ENCODE measurements at regions not wholly inside any gene's neighbourhood (a gene's known extent, or its start where the extent isn't known, plus 50 kb on each side); places are given as distances from the start of the nearest gene placed in this dataset.

DNA sequence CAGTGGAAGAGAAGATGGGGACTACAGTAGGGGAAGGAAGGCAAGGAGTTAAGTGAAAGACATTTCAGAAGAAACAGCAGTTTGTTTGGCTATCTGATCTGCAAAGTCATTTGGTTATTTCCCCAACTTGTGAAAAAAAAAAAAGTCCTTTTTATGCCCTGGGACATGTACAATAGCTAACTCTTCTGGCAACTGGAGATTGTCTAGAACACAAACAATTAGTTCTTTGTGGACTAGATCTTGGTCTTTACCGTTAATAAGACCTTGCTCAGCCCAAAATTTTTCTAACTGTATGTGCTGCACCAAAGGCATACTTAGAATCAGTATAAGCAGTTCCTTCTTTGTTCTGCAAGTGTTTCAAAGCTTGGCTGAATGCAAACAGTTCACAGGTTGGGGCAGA lies 103.5 kb upstream of the NECTIN3 start:
- TF ChIP-seq CTCF (IDR thresholded peaks at IDR 0.05; ENCODE audit: insufficient read depth, low read depth, low read length, missing control alignments), result no peak
- no peak for DNase-seq (ENCODE audit: low read depth)
- H3K4me3 ChIP-seq (ENCODE audit: low read depth, low read length), result no peak overlapping the region

- DNase-seq (ENCODE audit: low read depth), result no peak
- TF ChIP-seq CTCF (IDR thresholded peaks at IDR 0.05; ENCODE audit: insufficient read depth, low read depth, low read length, missing control alignments), result no peak
- no peak overlapping the region for H3K4me3 ChIP-seq (ENCODE audit: low read depth, low read length)
Measured at GRCh38 chr3:110969229-110970211, 102.1 kb upstream of the NECTIN3 start.

GRCh38 chr3:110971010-110971601 lies 100.5 kb upstream of the NECTIN3 start:
- no peak overlapping the region for H3K4me3 ChIP-seq (ENCODE audit: low read depth, low read length)
- no peak for TF ChIP-seq CTCF (IDR thresholded peaks at IDR 0.05; ENCODE audit: insufficient read depth, low read depth, low read length, missing control alignments)
- DNase-seq (ENCODE audit: low read depth), result no peak

DNA sequence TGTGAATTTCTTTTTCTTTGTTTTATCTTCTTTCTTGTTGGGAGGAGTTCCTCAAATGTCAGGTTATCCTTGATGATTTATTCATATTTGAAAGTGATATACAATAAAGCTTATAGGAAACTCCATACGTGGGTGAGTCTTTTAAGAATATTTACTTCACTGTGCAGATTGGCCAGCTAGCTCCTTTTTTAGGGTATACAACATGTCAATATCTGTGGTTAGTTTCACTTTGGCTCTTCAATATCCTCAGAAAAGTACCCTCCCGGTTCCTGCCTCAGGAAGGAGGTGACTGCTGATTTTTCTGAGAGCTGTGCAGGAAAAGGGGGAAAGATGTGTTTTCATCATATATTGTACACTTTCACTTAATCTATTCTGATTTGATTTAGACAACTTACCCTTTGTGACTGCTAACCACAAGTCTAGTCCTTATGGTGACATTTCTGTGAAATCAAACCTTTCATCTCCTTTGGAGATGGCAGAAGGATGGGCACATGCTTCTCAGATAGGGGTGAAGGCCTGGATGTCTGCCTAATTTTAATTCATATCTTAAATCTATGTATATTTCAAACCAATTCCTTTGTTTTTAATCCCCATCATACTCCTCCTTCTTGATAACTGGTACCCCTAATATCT lies 98.2 kb upstream of the NECTIN3 start:
- no peak for DNase-seq (ENCODE audit: low read depth)
- H3K4me3 ChIP-seq (ENCODE audit: low read depth, low read length), result no peak overlapping the region
- no peak for TF ChIP-seq CTCF (IDR thresholded peaks at IDR 0.05; ENCODE audit: insufficient read depth, low read depth, low read length, missing control alignments)

GRCh38 chr3:110974902-110975301 lies 96.7 kb upstream of the NECTIN3 start:
- DNase-seq (ENCODE audit: low read depth), result no peak
- H3K4me3 ChIP-seq (ENCODE audit: low read depth, low read length), result no peak overlapping the region
- TF ChIP-seq CTCF (IDR thresholded peaks at IDR 0.05; ENCODE audit: insufficient read depth, low read depth, low read length, missing control alignments), result no peak

DNA sequence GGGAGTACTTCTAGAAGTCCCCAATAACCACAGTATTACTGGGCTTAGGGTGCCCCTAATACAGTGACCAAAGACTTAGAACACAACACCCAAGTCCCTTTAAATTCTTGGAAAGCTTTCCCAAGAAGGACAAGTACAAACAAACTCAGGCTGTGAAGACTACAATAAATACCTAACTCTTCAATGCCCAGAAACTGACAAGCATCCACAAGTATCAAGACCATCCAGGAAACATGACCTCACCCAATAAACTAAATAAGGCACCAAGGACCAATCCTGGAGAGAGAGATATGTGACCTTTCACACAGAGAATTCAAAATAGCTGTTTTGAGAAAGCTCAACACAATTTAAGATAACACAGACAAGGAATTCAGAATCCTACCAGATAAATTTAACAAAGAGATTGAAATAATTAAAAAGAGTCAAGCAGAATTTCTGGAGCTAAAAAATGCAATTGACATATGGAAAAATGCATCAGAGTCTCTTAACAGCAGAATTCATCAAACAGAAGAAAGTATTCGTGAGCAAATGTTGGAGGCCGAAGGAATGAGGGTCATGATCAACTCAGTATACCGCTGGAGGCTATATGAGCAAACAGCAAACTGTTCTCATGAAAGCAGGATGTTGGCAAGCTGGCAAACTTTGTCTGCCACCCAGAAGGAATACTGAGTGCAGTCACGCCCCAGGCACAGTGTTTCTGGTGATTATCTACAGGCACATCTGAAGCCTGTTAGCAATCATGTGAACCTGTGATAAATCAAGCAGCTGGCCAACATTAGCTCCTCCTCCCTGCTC lies 87.0 kb upstream of the NECTIN3 start:
- DNase-seq (ENCODE audit: low read depth), result no peak
- TF ChIP-seq CTCF (IDR thresholded peaks at IDR 0.05; ENCODE audit: insufficient read depth, low read depth, low read length, missing control alignments), result no peak
- no peak overlapping the region for H3K4me3 ChIP-seq (ENCODE audit: low read depth, low read length)
